ENCODE measurements at regions not wholly inside any gene's neighbourhood (a gene's known extent, or its start where the extent isn't known, plus 50 kb on each side); places are given as distances from the start of the nearest gene placed in this dataset.

GRCh38 chr3:116939550-116939949 is 230.0 kb downstream of the TUSC7 start:
- TF ChIP-seq RAD21 (IDR thresholded peaks at IDR 0.05; ENCODE audit: low read length) (no peak), GABPA (IDR thresholded peaks at IDR 0.05; ENCODE audit: low read depth) (no peak), EZH2phosphoT487 (IDR thresholded peaks at IDR 0.05; ENCODE audit: borderline replicate concordance, low read depth) (no peak), TAF1 (IDR thresholded peaks at IDR 0.05; ENCODE audit: borderline replicate concordance, low read depth, low read length) (no peak)
- TF ChIP-seq, protein P1, sequence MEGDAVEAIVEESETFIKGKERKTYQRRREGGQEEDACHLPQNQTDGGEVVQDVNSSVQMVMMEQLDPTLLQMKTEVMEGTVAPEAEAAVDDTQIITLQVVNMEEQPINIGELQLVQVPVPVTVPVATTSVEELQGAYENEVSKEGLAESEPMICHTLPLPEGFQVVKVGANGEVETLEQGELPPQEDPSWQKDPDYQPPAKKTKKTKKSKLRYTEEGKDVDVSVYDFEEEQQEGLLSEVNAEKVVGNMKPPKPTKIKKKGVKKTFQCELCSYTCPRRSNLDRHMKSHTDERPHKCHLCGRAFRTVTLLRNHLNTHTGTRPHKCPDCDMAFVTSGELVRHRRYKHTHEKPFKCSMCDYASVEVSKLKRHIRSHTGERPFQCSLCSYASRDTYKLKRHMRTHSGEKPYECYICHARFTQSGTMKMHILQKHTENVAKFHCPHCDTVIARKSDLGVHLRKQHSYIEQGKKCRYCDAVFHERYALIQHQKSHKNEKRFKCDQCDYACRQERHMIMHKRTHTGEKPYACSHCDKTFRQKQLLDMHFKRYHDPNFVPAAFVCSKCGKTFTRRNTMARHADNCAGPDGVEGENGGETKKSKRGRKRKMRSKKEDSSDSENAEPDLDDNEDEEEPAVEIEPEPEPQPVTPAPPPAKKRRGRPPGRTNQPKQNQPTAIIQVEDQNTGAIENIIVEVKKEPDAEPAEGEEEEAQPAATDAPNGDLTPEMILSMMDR (IDR thresholded peaks at IDR 0.05), result no peak
